ENCODE measurements at regions not wholly inside any gene's neighbourhood (a gene's known extent, or its start where the extent isn't known, plus 50 kb on each side); places are given as distances from the start of the nearest gene placed in this dataset.

GRCh38 chr10:9670911-9671310, 1346.8 kb upstream of the CELF2 start:
- H3K4me3 ChIP-seq (ENCODE audit: insufficient read depth, low read length, poor library complexity, severe bottlenecking): no peak overlapping the region
- H3K9me2 ChIP-seq (replicated peaks; ENCODE audit: insufficient read depth, low read length): no peaks in the 10 kb centered on the region; the same call in 1 of the 2 replicates
- H4K20me1 ChIP-seq (ENCODE audit: low read depth, low read length): no peaks in the 10 kb centered on the region
- H3K27me3 ChIP-seq (ENCODE audit: low read length): no peaks in the 10 kb centered on the region
- H3K27ac ChIP-seq (ENCODE audit: low read depth, low read length): no peak overlapping the region
- H3K79me2 ChIP-seq (ENCODE audit: insufficient read depth, low read length): no peaks in the 10 kb centered on the region
- H3K9me3 ChIP-seq (ENCODE audit: insufficient read depth, low read length): no peaks in the 10 kb centered on the region
- no peak overlapping the region for H3K9ac ChIP-seq (ENCODE audit: low read length)
- H3K36me3 ChIP-seq (ENCODE audit: low read length): no peaks in the 10 kb centered on the region
- no peaks in the 10 kb centered on the region for H3F3A ChIP-seq (ENCODE audit: insufficient read depth)
- H3K4me2 ChIP-seq (ENCODE audit: low read depth, low read length, poor library complexity, severe bottlenecking): no peak overlapping the region
- no peak overlapping the region for H2AFZ ChIP-seq (ENCODE audit: low read depth, low read length, severe bottlenecking)
- no peak for TF ChIP-seq CTCF (IDR thresholded peaks at IDR 0.05; ENCODE audit: insufficient read depth, low read length, poor library complexity, severe bottlenecking)
- TF ChIP-seq EZH2phosphoT487 (conservative IDR thresholded peaks at IDR 0.05; ENCODE audit: low read length): no peak

- Histone ChIP-seq H3F3A (ENCODE audit: insufficient read depth) (no peaks in the 10 kb centered on the region), H3K27me3 (ENCODE audit: low read length) (no peaks in the 10 kb centered on the region), H4K20me1 (ENCODE audit: low read depth, low read length) (no peaks in the 10 kb centered on the region), H3K79me2 (ENCODE audit: insufficient read depth, low read length) (no peaks in the 10 kb centered on the region), H3K4me2 (ENCODE audit: low read depth, low read length, poor library complexity, severe bottlenecking) (no peak overlapping the region), H3K9ac (ENCODE audit: low read length) (no peak overlapping the region), H3K4me3 (ENCODE audit: insufficient read depth, low read length, poor library complexity, severe bottlenecking) (no peak overlapping the region), H3K36me3 (ENCODE audit: low read length) (no peaks in the 10 kb centered on the region), H3K9me2 (replicated peaks; ENCODE audit: insufficient read depth, low read length) (no peaks in the 10 kb centered on the region), H3K9me3 (ENCODE audit: insufficient read depth, low read length) (no peaks in the 10 kb centered on the region), H3K27ac (ENCODE audit: low read depth, low read length) (no peak overlapping the region), H2AFZ (ENCODE audit: low read depth, low read length, severe bottlenecking) (no peak overlapping the region)
- TF ChIP-seq CTCF (IDR thresholded peaks at IDR 0.05; ENCODE audit: insufficient read depth, low read length, poor library complexity, severe bottlenecking) (no peak), EZH2phosphoT487 (conservative IDR thresholded peaks at IDR 0.05; ENCODE audit: low read length) (no peak)
Observed at GRCh38 chr10:9681655-9682054, 1336.0 kb upstream of the CELF2 start.

DNA sequence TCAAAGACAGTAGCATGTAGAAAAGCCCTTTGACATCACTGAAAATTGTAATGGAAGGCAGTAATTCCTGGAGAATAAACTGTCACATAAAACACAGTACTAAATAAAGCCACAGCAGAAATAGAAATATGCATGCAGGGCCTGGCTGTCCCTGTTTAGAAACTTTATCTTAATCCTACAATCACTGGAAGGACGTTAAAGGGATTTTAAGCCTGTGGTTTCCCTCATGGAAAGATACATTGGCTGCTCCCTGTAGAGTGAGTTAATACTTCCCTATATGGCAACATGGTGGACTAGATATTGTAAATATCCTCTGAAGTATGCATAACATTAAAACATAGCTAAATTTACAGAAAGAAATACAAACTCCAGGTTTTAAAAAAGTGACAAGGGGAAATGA, 1334.9 kb upstream of the CELF2 start:
- Histone ChIP-seq H4K20me1 (ENCODE audit: low read depth, low read length) (no peaks in the 10 kb centered on the region), H3K27ac (ENCODE audit: low read depth, low read length) (no peak overlapping the region), H3K27me3 (ENCODE audit: low read length) (no peaks in the 10 kb centered on the region), H3K79me2 (ENCODE audit: insufficient read depth, low read length) (no peaks in the 10 kb centered on the region), H3K9me3 (ENCODE audit: insufficient read depth, low read length) (no peaks in the 10 kb centered on the region), H3K9me2 (replicated peaks; ENCODE audit: insufficient read depth, low read length) (no peaks in the 10 kb centered on the region), H3K9ac (ENCODE audit: low read length) (no peak overlapping the region), H3F3A (ENCODE audit: insufficient read depth) (no peaks in the 10 kb centered on the region), H3K4me3 (ENCODE audit: insufficient read depth, low read length, poor library complexity, severe bottlenecking) (no peak overlapping the region), H3K4me2 (ENCODE audit: low read depth, low read length, poor library complexity, severe bottlenecking) (no peak overlapping the region), H2AFZ (ENCODE audit: low read depth, low read length, severe bottlenecking) (no peak overlapping the region), H3K36me3 (ENCODE audit: low read length) (no peaks in the 10 kb centered on the region)
- TF ChIP-seq EZH2phosphoT487 (conservative IDR thresholded peaks at IDR 0.05; ENCODE audit: low read length) (no peak), CTCF (IDR thresholded peaks at IDR 0.05; ENCODE audit: insufficient read depth, low read length, poor library complexity, severe bottlenecking) (no peak)
